Thyroid gland (tissue), 4 donors: ENCODE measurements at regions not wholly inside any gene's neighbourhood (a gene's known extent, or its start where the extent isn't known, plus 50 kb on each side); places are given as distances from the start of the nearest gene placed in this dataset.

ENCODE experiments used
- DNase-seq, 2 donors: peaks; one replicate each; pipeline ENCODE4 v3.0.0-alpha.2; 2019
- H3K27ac ChIP-seq, 3 donors: fragments of 200-600 bp; sonication (generic); 1 replicate in 2 of 3; 2 replicates in 1 of 3; pipeline ENCODE4 v1.5.1; 2016 to 2019; ENCODE audit warnings: mild to moderate bottlenecking in 1 of 3, moderate library complexity in 1 of 3
- H3K27me3 ChIP-seq: fragments of 200-600 bp; sonication (generic); one replicate; pipeline ENCODE4 v1.5.1; 2019
- H3K36me3 ChIP-seq, 2 donors: fragments of 200-600 bp; sonication (generic); one replicate each; pipeline ENCODE4 v1.5.1; 2016 to 2019
- H3K4me1 ChIP-seq, 2 donors: fragments of 200-600 bp; sonication (generic); one replicate each; pipeline ENCODE4 v1.5.1; 2017 to 2019
- H3K4me3 ChIP-seq, 3 donors: fragments of 200-600 bp; sonication (generic); replicated peaks in 1 of 3; 1 replicate in 2 of 3; 2 replicates in 1 of 3; pipeline ENCODE4 v1.5.1; 2016; ENCODE audit warnings: mild to moderate bottlenecking in 1 of 3
- H3K9me3 ChIP-seq: fragments of 200-600 bp; sonication (generic); one replicate; pipeline ENCODE4 v1.5.1; 2017
- POLR2A ChIP-seq, 2 donors: fragments of 450-650 bp; IDR thresholded peaks; one replicate each; pipeline ENCODE4 v1.6.1; 2017; ENCODE audit warnings: antibody characterized with exemption in 2 of 2, mild to moderate bottlenecking in 2 of 2, moderate library complexity in 1 of 2
- WGBS, 2 donors: methylation state at CpG; one replicate each; pipeline ENCODE4 v1.1.5; 2017; 5-methylcytosine and 5-hydroxymethylcytosine counted together
- intact Hi-C: fragments of 100-400 bp; cut with DNase I; formaldehyde crosslinking; loops from one replicate; pipeline ENCODE4 v1.15.1; 2023
- TF ChIP-seq, protein P1 (sequence below), 6 experiments: fragments of 200-600 bp in 3 of 6; fragments of 450-650 bp in 3 of 6; sonication (generic) in 3 of 6; IDR thresholded peaks; one replicate each; pipeline ENCODE4 v1.5.1; 2016 to 2019; ENCODE audit warnings: antibody characterized with exemption in 6 of 6, mild to moderate bottlenecking in 2 of 6, inconsistent platforms in 1 of 6, moderate library complexity in 1 of 6

DNA sequence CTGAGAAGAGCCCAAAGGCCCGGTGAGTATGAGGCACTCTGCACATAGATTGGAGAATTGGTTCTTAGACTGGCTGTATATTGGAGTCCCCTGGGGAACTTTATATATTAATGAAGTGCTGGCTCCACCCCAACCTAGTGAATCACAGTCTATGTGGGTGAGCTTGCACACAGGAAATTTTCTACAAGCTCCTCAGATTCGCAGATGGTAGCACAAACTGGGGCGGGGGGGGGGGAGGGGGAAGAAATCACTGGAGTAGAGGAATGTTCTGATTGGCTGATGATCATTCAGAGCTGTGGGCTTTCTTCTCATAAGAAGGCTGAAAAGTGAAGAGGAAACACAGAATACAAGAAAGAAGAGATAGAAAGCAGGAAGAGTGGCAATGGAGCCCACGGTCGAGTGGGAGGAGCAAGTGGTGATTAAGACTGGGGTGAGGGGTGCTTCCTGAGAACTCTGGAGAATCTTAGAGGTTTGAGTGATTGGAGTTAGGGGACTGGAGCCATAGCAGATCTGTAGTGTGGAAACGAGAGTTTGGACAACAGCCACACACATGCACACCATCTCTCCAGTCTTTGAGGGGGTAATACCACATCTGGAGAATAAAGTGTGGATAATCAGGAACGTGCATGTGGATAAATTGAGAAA, 465.9 kb upstream of the DAB1 start:
- Histone ChIP-seq H3K36me3 (no peaks in the 10 kb centered on the region), H3K27me3 (no peaks in the 10 kb centered on the region), H3K9me3 (no peaks in the 10 kb centered on the region), H3K4me3 (no peak overlapping the region), H3K27ac (no peak overlapping the region), H3K4me1 (no peaks in the 10 kb centered on the region)
- TF ChIP-seq, protein P1, sequence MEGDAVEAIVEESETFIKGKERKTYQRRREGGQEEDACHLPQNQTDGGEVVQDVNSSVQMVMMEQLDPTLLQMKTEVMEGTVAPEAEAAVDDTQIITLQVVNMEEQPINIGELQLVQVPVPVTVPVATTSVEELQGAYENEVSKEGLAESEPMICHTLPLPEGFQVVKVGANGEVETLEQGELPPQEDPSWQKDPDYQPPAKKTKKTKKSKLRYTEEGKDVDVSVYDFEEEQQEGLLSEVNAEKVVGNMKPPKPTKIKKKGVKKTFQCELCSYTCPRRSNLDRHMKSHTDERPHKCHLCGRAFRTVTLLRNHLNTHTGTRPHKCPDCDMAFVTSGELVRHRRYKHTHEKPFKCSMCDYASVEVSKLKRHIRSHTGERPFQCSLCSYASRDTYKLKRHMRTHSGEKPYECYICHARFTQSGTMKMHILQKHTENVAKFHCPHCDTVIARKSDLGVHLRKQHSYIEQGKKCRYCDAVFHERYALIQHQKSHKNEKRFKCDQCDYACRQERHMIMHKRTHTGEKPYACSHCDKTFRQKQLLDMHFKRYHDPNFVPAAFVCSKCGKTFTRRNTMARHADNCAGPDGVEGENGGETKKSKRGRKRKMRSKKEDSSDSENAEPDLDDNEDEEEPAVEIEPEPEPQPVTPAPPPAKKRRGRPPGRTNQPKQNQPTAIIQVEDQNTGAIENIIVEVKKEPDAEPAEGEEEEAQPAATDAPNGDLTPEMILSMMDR (IDR thresholded peaks at IDR 0.05) = no peak
- TF ChIP-seq POLR2A (IDR thresholded peaks at IDR 0.05) = no peak
- WGBS, 2 donors = 62 to 73% methylated on average over 7 of the region's 7 CpGs
- no peak for DNase-seq
- intact Hi-C loops = no loop called here

- H3K4me3 ChIP-seq = no peak overlapping the region
- H3K4me1 ChIP-seq = no peaks in the 10 kb centered on the region
- no peaks in the 10 kb centered on the region for H3K27me3 ChIP-seq
- no peaks in the 10 kb centered on the region for H3K36me3 ChIP-seq
- no peak for DNase-seq
- WGBS, 2 donors = 71 to 76% methylated on average over 5 of the region's 5 CpGs
- intact Hi-C loops = no loop called here
- no peaks in the 10 kb centered on the region for H3K9me3 ChIP-seq
- TF ChIP-seq POLR2A (IDR thresholded peaks at IDR 0.05) = no peak
- TF ChIP-seq, protein P1 (IDR thresholded peaks at IDR 0.05) = no peak
- H3K27ac ChIP-seq = no peak overlapping the region
Observed at GRCh38 chr1:57887964-57888491, 464.2 kb upstream of the DAB1 start.

- H3K36me3 ChIP-seq = no peaks in the 10 kb centered on the region
- intact Hi-C loops = no loop called here
- TF ChIP-seq POLR2A (IDR thresholded peaks at IDR 0.05) = no peak
- no peaks in the 10 kb centered on the region for H3K9me3 ChIP-seq
- H3K27me3 ChIP-seq = no peaks in the 10 kb centered on the region
- no peaks in the 10 kb centered on the region for H3K4me1 ChIP-seq
- no peak overlapping the region for H3K4me3 ChIP-seq
- H3K27ac ChIP-seq = no peak overlapping the region
- no peak for DNase-seq
- 91 to 92% methylated on average over 7 of the region's 7 CpGs for WGBS, 2 donors
Observed at GRCh38 chr1:57886376-57886775, 462.5 kb upstream of the DAB1 start.

DNA sequence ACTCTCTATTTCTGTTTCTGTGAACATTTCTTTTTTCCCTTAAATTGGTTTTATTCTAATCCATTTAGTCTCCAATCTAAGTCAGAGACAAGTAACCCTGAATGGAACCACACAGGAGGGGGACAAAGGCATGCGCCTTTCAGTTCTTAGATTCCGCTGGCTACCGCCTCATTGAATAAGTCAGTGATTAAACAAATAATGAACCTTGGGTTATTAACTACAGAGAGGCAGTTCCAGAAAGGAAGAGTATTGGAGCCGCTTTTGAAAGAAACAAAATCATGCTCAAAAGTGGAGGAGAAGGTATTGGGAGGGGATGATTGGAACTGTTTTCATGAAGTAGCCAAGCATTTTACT, 459.8 kb upstream of the DAB1 start:
- 91 to 95% methylated on average over 4 of the region's 4 CpGs for WGBS, 2 donors
- DNase-seq = no peak
- Histone ChIP-seq H3K4me1 (no peaks in the 10 kb centered on the region), H3K27ac (no peak overlapping the region), H3K27me3 (no peaks in the 10 kb centered on the region), H3K9me3 (no peaks in the 10 kb centered on the region), H3K36me3 (no peaks in the 10 kb centered on the region), H3K4me3 (no peak overlapping the region)
- intact Hi-C loops = no loop called here
- TF ChIP-seq, protein P1 (IDR thresholded peaks at IDR 0.05) = no peak
- no peak for TF ChIP-seq POLR2A (IDR thresholded peaks at IDR 0.05)

GRCh38 chr1:57882934-57883641, 459.2 kb upstream of the DAB1 start:
- no peaks in the 10 kb centered on the region for H3K4me1 ChIP-seq
- H3K27ac ChIP-seq = no peak overlapping the region
- DNase-seq = no peak
- no peak overlapping the region for H3K4me3 ChIP-seq
- no peak for TF ChIP-seq POLR2A (IDR thresholded peaks at IDR 0.05)
- TF ChIP-seq, protein P1 (IDR thresholded peaks at IDR 0.05) = no peak
- WGBS, 2 donors = 80 to 88% methylated on average over 6 of the region's 6 CpGs
- H3K27me3 ChIP-seq = no peaks in the 10 kb centered on the region
- no peaks in the 10 kb centered on the region for H3K36me3 ChIP-seq
- intact Hi-C loops = no loop called here
- no peaks in the 10 kb centered on the region for H3K9me3 ChIP-seq
